IPS DF 4.7 (cell line): ENCODE measurements at regions not wholly inside any gene's neighbourhood (a gene's known extent, or its start where the extent isn't known, plus 50 kb on each side); places are given as distances from the start of the nearest gene placed in this dataset.

Experiments used
- DNase-seq: peaks from one replicate; pipeline ENCODE4 v3.0.0-alpha.2; 2013; ENCODE audit warnings: low spot score; ENCODE audit errors: extremely low read depth

DNA sequence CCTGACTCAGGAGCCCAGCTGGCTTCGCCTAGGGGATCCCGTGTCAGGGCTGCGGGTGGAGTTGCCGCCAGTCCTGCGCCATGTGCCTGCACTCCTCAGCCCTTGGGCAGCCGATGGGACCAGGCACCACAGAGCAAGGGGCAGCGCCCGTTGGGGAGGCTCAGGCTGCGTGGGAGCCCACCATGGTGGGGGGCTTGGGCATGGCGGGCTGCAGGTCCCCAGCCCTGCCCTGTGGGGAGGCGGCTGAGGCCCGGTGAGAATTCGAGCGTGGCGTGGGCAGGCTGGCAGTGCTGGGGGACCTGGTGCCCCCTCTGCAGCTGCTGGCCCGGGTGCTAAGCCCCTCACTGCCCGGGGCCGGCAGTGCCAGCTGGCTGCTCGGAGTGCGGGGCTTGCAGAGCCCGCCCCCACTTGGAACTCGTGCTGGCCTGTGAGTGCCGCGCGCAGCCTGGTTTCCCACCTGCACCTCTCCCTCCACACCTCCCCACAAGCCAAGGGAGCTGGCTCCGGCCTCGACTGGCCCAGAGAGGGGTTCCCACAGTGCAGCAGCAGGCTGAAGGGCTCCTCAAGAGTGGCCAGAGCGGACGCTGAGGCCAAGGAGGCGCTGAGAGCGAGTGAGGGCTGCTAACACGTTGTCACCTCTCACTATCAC is 135.1 kb upstream of the SEL1L start:
- DNase-seq, result no peak

DNA sequence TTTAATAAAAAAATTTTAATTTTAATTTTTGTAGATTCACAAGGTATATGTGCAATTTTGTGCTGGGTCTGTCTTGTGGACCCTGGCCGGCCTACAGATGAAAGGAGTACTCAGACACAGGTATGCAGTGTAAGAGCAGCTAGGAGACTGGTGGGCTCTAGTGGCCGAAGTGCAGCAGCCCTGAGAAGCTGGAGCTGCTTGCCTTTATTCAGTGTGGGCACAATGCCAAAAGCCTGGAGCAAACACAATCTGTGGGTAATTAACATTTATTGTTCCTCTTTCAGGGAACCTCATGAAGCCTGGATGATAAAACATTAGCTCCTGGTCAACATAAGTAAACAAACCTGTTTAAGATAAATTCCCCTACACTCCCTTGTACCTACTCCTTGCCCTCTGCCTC is 135.7 kb upstream of the SEL1L start:
- no peak for DNase-seq

- no peak for DNase-seq
Observed at GRCh38 chr14:81673930-81674329, 140.3 kb upstream of the SEL1L start.

GRCh38 chr14:81676395-81676794 is 142.7 kb upstream of the SEL1L start:
- DNase-seq, result no peak

DNA sequence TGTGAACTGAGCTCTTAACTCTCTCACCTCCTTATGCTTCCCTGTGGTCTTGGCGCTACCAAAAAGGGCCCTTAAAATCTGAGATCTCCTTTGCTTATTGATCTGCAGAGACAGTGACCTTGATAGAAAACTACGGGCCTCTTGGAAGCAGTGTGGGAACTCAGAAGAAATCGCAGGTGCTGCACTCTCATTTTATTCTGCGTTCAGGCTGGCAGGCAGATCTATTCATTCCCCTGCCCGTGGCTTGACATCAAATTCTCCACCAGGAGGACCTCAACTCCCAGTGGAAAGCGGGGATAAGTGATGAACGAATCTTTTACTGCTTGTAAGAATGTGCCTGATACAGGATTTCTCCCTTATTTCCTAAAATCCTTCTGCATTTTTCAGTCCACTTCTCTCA is 143.2 kb upstream of the SEL1L start:
- DNase-seq, result no peak

DNA sequence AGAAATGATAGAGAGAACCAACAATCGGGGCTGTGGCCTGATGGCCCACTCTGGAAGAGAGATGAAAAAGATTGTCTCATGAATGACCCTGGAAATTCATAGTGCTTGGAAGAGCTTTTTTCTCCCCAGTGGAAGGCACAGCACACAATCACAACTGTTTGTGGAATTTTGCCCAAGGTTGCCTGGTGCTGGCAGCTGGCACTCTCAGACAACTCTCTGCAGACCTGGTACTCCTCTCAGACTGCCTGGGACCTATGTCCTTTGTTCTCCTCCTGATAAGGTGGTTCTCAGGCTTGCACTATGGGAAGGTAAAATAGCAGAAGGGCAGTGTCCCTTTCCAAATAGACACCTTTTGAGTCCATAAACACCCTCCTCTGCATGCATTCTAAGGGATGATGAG is 144.1 kb upstream of the SEL1L start:
- no peak for DNase-seq

- DNase-seq, result no peak
Observed at GRCh38 chr14:81679226-81679625, 145.6 kb upstream of the SEL1L start.

- DNase-seq, result no peak
Observed at GRCh38 chr14:81681541-81681940, 147.9 kb upstream of the SEL1L start.

DNA sequence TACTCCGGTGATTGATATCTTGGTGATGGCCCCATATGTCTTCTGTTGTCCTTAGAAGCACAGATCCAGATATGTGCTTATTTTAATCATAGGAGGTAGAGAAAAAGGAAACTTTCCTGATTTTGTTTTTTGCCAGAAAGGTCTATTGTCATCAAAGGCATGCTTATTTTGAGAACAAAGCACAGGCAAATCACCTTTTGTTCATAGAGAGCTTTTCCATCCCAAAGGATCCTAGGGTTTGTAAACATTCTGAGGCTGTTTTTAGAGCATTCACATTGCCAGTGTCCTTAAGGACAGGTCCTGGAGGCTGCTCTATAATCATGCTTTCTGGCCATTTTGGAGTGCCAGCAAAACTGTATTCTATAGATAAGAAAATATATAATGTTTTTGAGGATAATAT is 148.5 kb upstream of the SEL1L start:
- DNase-seq, result no peak

GRCh38 chr14:81682701-81683100 is 149.0 kb upstream of the SEL1L start:
- DNase-seq, result no peak

DNA sequence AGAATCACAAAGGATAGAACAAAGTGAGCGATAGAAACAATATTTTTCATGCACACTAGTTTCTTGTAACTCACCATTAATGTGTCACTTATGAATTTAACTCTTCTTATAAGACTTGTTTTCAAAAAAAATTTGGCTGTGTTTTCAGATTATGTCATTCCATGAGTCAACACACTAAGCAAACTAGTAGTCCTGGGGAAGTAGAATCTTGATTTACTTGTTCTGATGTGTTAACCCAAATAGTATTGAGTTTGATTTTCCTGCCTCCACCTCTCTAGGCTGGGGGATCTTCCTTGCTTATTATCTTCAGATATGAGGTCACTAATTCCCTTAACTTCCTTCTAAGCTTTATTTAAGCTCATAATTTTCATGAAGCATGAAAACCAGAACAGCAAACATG is 151.0 kb upstream of the SEL1L start:
- no peak for DNase-seq

GRCh38 chr14:81686512-81686911 is 152.9 kb upstream of the SEL1L start:
- DNase-seq, result no peak

- DNase-seq, result no peak
Observed at GRCh38 chr14:81691931-81692330, 158.3 kb upstream of the SEL1L start.

GRCh38 chr14:81694419-81694818 is 160.8 kb upstream of the SEL1L start:
- DNase-seq, result no peak

DNA sequence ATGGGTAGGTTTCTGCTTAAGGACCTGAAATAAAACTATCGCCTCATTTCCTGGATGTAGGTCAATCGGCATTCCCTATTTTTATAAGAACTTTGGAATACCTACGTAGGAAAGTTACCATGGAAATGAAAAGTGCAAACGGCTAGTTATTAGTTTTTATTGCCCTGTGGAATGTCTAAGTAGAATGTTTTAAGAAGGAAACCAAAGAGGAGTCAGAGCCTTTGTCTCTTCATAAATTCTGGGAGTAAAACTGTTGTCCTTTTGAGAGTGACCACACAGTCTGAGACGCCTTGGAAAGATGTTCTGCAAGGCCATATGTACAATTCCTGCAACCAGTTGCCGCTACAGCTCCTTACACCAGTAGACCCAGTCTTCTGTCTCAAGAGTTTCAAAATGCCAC is 176.0 kb upstream of the SEL1L start:
- no peak for DNase-seq

DNA sequence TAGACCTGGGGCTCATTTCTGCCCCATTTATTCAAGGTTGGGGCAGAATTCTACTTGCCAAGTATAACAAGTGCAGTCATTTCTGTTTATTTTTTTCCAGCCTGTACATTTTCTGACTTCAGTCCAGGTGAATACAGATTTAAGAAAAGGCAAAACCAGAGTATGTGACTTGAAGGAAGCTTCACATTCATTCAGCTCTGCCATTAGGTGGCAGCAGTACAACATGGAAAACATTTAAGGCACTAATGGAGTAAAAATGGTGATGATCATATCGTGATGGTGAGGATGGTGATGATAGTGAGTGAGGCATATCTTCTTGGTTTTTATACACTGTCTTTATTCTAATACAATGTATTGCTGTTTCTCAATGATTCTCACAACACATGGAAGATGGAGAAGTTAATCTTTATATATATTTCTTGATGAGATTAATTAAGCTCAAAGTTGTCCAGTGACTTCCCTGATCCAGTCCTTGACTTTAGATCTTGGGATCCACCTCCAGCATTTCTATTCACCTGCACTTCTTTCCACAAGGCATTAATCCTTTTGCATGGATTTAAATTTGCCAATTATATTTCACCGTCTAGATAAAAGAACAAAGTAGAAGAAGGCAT is 176.7 kb upstream of the SEL1L start:
- peak; percentile 19 for DNase-seq

GRCh38 chr14:81715731-81716130 is 182.1 kb upstream of the SEL1L start:
- no peak for DNase-seq

DNA sequence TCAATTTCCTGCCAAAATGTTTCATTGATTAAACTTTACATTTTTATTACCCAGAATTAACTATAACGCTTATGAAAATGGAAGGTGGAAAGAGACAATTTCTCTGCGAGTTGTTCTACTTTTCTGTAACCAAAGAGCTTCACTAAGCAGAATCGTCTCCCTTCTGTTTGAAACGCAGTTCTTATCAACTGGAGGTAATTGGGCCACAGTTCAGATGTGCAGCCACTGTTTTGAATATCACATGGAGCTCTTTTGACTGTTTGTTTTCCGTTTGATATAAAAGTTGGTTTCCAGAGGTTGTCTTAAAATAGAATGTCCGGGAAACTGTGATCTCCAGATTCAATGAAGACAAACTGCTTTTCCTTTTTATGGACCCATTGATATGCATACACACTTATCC is 183.3 kb upstream of the SEL1L start:
- DNase-seq, result no peak

DNA sequence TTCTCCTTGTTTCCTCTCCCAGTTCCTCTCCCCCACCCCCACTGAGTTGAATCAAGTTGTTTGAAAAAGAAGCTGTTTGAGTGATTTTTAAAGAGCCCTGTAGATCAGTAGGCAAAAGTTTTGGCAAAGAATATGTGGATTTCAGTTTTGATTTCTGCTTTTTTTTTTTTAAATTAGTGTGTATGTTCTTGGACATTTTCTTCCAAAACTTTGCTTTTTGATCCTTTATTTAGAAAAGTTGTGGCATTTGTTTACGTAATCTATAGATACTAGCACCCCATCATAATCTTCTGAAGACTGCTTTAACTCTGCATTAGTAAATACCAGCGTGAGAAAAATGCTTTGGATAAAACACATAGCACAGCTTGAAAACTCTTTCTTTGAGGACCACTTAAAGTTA is 190.3 kb upstream of the SEL1L start:
- no peak for DNase-seq

- no peak for DNase-seq
Observed at GRCh38 chr14:81727218-81727617, 193.6 kb upstream of the SEL1L start.

DNA sequence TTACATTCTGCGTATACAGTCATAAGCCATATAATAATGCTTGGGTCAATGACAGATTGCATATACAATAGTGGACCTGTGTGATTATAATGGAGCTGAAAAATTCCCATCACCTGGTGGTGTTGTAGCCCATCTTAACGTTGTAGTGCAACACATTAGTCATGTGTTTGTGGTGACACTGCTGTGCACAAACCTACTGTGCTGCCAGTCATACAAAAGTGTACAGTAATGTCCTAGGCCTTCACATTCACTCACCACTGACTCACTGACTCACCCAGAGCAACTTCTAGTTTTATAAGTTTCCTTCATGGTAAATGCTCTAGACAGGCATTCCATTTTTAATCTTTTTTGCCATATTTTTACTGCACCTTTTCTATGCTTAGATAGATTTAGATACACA is 194.8 kb upstream of the SEL1L start:
- no peak for DNase-seq

- no peak for DNase-seq
Observed at GRCh38 chr14:81729622-81730021, 196.0 kb upstream of the SEL1L start.

GRCh38 chr14:81737938-81738337 is 204.3 kb upstream of the SEL1L start:
- DNase-seq, result no peak
